NT2/D1 (cell line): ENCODE measurements at regions not wholly inside any gene's neighbourhood (a gene's known extent, or its start where the extent isn't known, plus 50 kb on each side); places are given as distances from the start of the nearest gene placed in this dataset.

Experiments
- YY1 ChIP-seq: IDR thresholded peaks from 2 replicates; pipeline ENCODE4 v1.6.1; 2011; ENCODE audit not compliant: insufficient read length, insufficient read depth
- ZNF274 ChIP-seq: IDR thresholded peaks from 2 replicates; pipeline ENCODE4 v1.6.1; 2011; ENCODE audit warnings: mild to moderate bottlenecking, low read depth, low read length

DNA sequence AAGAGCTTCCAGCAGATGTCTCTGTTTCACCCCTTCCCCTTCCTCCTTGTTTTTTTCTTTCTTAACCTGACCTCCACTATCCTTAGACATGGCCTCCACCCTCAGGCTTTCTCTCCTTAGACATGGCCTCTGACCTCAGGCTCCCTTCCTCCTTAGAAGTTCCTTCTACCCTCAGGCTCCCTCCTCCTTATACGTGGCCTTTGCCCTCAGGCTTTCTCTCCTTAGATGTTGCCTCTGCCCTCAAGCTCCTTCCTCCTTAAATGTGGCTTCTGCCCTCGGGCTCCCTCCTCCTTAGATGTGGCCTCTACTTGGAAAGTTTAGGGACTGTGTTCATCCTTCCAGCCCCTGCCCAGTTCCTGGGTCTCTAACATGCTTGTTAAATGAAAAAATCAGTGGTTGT is 180.4 kb upstream of the S1PR3 start:
- TF ChIP-seq YY1: no peak
- TF ChIP-seq ZNF274: no peak
